ENCODE measurements at regions not wholly inside any gene's neighbourhood (a gene's known extent, or its start where the extent isn't known, plus 50 kb on each side); places are given as distances from the start of the nearest gene placed in this dataset.
"Not testable (repeated sequence)": the region's sequence is repeated elsewhere in the genome, so short reads cannot be mapped to it uniquely, and the experiment has no call there.

GRCh38 chr22:22977479-22978200 is 90.0 kb downstream of the IGLL5 start:
- DNase-seq, result no peak

GRCh38 chr22:22978637-22979036 is 91.0 kb downstream of the IGLL5 start:
- no peak for DNase-seq

DNA sequence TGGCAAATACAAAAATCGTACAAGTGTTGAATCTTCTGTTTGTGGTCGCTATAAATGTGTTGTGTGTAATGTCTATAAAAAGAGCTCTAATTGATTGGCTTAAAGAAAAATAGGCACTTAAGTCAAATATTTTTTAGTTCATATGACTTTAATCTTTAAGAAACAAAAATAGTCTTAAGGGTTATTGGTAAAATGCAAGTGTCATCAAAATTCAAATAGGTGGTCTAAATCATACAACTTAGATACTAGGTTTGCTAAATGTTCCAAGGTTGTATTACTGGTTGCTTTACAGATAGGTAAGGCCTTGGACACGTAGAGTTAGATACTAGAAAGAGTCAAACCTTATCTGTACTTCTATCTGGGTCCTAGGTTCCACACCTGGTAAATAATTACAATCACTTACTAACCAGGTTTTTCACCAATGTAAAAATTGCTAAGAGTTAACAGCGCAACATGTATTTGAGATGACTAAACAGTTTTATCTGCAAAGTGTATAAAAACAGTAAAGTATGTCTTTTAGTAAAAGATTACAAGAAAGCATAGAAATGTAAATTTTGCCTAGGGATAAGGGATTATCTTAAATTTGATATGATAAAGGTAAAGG is 91.1 kb upstream of the GNAZ start:
- DNase-seq, result no peak

GRCh38 chr22:22979954-22980353 is 90.4 kb upstream of the GNAZ start:
- no peak for DNase-seq

GRCh38 chr22:22981670-22982571 is 88.4 kb upstream of the GNAZ start:
- DNase-seq, result no peak

GRCh38 chr22:22982616-22983015 is 87.7 kb upstream of the GNAZ start:
- DNase-seq, result no peak

DNA sequence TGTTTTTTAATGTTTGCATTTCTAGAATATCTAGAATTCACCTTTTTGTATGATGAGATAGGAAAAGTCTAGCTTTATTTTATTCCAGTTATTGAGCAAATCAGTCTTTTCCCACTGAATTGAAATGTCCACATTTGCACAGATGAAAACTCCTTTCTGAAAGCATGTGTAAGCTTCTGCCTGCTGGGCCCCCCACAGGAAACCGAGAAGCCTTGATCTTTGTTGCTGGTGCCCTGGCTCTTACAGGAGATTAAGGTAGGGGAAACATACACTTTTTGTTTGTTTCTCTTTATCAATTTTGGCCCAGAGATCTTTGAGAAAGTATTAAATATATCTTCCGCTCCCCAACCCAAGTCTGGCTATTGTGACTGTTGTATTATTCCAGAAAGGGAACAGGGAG is 87.2 kb upstream of the GNAZ start:
- DNase-seq, result no peak

DNA sequence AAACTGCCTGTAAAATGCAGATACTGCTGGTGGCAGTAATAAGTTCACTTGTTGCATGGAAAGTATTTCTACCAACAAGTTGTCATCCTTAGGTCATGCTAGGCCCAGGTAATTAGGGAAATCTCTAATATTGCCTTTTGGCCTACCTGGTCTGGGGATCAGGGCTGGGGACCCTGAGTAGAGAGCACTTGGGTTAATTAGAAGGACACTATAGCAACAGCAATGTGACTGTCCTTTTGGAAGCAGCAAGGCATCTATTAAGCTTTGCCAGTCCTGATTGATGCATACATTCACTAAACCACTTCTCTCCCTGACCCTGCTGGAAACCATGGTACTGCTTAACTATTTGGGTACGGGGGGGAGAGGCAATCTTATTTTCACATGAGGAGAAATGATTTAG is 86.5 kb upstream of the GNAZ start:
- no peak for DNase-seq

GRCh38 chr22:22984967-22985366 is 85.4 kb upstream of the GNAZ start:
- DNase-seq, result no peak

DNA sequence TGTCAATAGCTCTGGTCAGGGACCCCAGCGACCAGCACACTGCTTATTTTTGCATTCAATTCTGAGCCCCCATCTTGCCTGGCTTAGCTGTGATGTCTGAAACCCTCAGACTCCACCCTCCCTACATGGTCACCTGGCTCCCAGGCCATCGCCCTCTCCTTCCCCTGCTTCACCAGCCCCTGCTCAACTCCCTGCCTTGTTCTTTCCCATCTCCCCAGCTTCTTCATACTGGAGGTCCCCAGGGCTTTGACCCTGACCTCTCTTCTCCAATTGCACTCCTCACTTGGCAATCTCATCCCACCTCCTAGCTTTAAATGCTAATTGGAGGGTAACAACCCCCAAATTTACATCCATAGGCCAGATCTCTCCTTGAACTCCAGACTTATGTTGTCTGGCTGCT is 84.3 kb upstream of the GNAZ start:
- DNase-seq, result no peak

DNA sequence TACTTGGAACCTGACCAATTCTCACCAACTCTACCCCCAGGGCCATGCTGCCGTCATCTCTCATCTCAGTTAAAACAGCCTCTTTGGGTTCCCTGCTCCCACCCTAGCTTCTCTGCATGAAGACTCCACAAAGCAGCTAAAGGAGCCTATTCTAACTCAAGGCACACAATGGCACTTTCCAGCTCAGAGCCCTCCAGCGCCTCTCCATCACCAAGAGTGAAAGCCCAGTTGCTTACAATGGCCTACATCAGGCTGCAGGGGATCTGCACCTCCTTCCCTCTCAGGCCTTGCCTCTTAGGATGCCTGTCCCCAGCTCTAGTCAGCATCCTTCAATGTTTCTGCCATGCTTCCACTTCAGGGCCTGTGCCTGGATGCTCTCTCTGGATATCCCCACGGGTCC is 83.7 kb upstream of the GNAZ start:
- no peak for DNase-seq

DNA sequence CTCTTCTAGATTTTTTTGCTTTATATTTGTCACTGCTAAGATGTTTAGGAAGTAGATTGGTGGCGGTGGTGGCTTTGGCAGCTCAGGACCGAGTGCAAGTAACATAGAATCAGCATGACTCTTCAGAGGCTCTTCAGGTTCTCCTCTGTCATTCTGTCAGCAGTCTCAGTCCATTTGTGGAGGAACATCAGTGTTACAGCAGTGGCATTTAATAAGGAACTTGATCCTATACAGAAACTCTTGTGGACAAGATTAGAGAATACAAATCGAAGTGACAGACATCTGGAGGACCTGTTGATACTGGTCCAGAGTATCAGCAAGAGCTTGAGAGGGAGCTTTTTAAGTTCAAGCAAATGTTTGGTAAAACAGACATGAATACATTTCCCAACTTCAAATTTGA is 82.2 kb upstream of the GNAZ start:
- DNase-seq, result no peak

- DNase-seq, result no peak
These were observed 81.5 kb upstream of the GNAZ start for GRCh38 chr22:22988785-22989184.

- no peak for DNase-seq
These were observed 80.5 kb upstream of the GNAZ start for GRCh38 chr22:22989856-22990255.

GRCh38 chr22:22990711-22991505 is 79.4 kb upstream of the GNAZ start:
- DNase-seq, result not testable (repeated sequence)

DNA sequence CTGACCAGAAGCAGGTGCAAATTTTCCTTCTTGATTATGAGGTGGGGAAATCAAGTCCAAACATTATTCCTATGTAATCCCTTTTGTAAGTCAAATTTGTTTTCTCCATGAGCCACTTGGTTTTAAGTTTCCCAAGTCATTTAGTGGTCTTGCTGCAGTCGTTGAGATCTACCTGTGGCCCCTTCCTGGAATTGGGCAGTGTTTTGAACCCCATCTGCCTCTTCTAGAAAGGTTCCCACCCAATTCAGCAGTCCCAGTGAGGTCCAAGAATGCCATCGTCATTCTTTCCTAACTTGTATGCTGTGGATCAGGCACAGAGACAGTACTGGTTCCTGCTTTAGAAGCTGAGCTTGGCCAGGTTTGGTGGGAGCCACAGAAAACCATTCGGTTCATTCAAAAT is 77.8 kb upstream of the GNAZ start:
- DNase-seq, result no peak

DNA sequence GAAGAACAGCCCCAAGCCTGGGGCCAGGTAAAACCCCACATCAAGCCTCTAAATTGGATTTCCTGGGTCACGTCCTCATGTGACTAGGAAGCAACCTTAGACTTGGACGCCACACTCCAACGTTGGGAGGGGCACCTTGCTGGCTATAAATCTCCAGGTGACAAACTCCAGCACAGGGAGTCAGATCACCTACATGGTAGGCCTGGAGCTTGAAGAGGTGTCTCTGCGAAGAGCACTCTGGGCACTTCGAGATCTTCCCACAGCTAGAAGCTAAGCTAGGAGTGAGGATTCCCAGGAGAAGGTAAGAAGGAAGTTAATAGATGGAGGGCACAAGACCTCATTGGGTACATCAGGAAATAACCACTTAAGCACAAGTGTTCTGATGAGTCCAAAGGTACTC is 77.1 kb upstream of the GNAZ start:
- DNase-seq, result no peak

- DNase-seq, result no peak
These were observed 75.2 kb upstream of the GNAZ start for GRCh38 chr22:22995166-22995565.

- DNase-seq, result no peak
These were observed 73.6 kb upstream of the GNAZ start for GRCh38 chr22:22996511-22997261.

GRCh38 chr22:22997262-22997898 is 72.9 kb upstream of the GNAZ start:
- no peak for DNase-seq

- no peak for DNase-seq
These were observed 72.3 kb upstream of the GNAZ start for GRCh38 chr22:22997988-22998387.

DNA sequence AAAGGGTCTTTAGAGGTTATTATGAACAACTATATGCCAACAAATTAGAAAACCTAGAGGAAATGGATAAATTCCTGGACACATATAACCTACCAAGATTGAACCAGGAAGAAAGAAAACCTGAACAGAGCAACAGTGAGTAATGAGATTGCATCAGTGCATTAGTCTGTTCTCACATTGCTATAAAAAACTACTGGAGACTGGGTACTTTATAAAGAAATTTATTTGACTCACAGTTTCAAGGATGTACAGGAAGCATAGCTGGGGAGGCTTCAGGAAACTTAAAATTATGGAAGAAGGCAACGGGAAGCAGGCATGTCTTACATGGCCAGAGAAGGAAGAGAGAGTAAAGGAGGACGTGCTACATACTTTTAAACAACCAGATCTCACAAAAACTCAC is 70.8 kb upstream of the GNAZ start:
- no peak for DNase-seq

All from midbrain (tissue), 1 donor.